ENCODE measurements at regions not wholly inside any gene's neighbourhood (a gene's known extent, or its start where the extent isn't known, plus 50 kb on each side); places are given as distances from the start of the nearest gene placed in this dataset.

DNA sequence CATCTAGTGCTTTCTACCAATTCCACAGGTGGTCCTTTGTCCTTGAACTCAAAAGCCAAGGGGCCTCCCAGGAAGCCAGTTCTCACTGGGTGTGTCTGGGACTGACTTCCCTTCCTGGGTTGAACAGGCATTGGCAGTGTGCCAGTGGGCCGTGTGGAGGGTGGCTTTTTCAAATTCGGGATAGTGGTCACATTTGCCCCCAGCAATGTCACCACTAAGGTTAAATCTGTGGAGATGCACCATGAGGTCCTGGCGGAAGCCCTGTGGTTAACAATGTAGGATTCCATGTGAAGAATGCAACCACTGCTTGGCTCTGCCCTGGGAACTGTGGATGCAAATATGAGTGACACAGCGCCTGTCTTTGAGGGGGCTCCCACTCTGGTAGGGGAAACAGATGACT, 53.2 kb upstream of the MTNR1B start:
- TF ChIP-seq ZBTB7A (IDR thresholded peaks at IDR 0.05; ENCODE audit: low read depth) (no peak), CEBPB (IDR thresholded peaks at IDR 0.05) (no peak), EP300 (IDR thresholded peaks at IDR 0.05; ENCODE audit: borderline replicate concordance) (no peak), YY1 (IDR thresholded peaks at IDR 0.05; ENCODE audit: low read depth) (no peak), CREB1 (IDR thresholded peaks at IDR 0.05; ENCODE audit: low read depth) (no peak), NFIC (IDR thresholded peaks at IDR 0.05) (no peak), FOXM1 (IDR thresholded peaks at IDR 0.05; ENCODE audit: borderline replicate concordance, low read depth) (no peak), TEAD4 (IDR thresholded peaks at IDR 0.05) (no peak), TAF1 (IDR thresholded peaks at IDR 0.05; ENCODE audit: low read depth) (no peak), TCF12 (IDR thresholded peaks at IDR 0.05; ENCODE audit: low read depth) (no peak), RAD21 (IDR thresholded peaks at IDR 0.05; ENCODE audit: low read depth) (no peak)
- TF ChIP-seq, protein P1, sequence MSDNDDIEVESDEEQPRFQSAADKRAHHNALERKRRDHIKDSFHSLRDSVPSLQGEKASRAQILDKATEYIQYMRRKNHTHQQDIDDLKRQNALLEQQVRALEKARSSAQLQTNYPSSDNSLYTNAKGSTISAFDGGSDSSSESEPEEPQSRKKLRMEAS (IDR thresholded peaks at IDR 0.05), result no peak
- TF ChIP-seq, protein P2, sequence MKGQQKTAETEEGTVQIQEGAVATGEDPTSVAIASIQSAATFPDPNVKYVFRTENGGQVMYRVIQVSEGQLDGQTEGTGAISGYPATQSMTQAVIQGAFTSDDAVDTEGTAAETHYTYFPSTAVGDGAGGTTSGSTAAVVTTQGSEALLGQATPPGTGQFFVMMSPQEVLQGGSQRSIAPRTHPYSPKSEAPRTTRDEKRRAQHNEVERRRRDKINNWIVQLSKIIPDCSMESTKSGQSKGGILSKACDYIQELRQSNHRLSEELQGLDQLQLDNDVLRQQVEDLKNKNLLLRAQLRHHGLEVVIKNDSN (IDR thresholded peaks at IDR 0.05), result no peak
- TF ChIP-seq, protein P3, sequence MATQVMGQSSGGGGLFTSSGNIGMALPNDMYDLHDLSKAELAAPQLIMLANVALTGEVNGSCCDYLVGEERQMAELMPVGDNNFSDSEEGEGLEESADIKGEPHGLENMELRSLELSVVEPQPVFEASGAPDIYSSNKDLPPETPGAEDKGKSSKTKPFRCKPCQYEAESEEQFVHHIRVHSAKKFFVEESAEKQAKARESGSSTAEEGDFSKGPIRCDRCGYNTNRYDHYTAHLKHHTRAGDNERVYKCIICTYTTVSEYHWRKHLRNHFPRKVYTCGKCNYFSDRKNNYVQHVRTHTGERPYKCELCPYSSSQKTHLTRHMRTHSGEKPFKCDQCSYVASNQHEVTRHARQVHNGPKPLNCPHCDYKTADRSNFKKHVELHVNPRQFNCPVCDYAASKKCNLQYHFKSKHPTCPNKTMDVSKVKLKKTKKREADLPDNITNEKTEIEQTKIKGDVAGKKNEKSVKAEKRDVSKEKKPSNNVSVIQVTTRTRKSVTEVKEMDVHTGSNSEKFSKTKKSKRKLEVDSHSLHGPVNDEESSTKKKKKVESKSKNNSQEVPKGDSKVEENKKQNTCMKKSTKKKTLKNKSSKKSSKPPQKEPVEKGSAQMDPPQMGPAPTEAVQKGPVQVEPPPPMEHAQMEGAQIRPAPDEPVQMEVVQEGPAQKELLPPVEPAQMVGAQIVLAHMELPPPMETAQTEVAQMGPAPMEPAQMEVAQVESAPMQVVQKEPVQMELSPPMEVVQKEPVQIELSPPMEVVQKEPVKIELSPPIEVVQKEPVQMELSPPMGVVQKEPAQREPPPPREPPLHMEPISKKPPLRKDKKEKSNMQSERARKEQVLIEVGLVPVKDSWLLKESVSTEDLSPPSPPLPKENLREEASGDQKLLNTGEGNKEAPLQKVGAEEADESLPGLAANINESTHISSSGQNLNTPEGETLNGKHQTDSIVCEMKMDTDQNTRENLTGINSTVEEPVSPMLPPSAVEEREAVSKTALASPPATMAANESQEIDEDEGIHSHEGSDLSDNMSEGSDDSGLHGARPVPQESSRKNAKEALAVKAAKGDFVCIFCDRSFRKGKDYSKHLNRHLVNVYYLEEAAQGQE (IDR thresholded peaks at IDR 0.05; ENCODE audit: low read depth), result no peak

DNA sequence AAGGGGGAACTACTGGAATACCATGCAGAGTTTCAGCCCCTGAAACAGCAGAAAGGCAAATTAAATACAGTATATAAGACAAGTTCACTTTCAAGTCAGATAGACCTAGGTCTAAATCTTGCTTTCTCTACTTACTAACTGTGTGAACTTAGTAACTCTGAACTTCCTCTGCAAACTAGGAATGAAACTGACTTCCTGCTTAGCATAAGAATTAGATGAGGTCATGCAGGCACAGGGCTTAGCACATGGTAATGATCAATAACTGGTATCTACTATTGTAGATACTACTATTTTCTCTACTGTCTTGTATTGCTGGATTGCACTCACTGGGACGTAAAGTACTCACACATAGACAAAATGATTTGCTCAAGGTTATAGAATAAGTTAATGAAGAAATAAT, 51.5 kb upstream of the MTNR1B start:
- no peak for TF ChIP-seq EP300 (IDR thresholded peaks at IDR 0.05; ENCODE audit: borderline replicate concordance)

DNA sequence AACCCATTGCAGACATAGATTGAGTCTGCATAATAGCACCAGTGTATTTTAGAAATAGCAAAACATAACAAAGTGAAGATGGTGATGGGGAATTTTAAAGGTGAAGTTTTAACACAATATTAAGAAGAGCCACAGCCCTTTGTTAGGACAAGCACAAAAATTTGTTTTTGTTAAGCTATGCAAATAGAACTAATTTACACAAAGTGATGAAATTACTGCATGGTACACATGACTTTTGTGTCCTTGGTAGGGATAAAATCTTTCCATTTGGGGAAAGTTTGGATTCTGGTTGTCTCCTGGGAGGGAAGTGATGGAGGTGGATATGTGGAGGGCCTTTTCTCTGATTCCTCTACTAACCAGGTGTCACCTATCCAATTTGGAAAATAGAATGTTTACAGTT, 50.4 kb upstream of the MTNR1B start:
- TF ChIP-seq EP300 (IDR thresholded peaks at IDR 0.05; ENCODE audit: borderline replicate concordance) (no peak), NFIC (IDR thresholded peaks at IDR 0.05) (no peak), CREB1 (IDR thresholded peaks at IDR 0.05; ENCODE audit: low read depth) (no peak), TCF12 (IDR thresholded peaks at IDR 0.05; ENCODE audit: low read depth) (no peak), ZBTB7A (IDR thresholded peaks at IDR 0.05; ENCODE audit: low read depth) (no peak), TEAD4 (IDR thresholded peaks at IDR 0.05) (no peak), FOXM1 (IDR thresholded peaks at IDR 0.05; ENCODE audit: borderline replicate concordance, low read depth) (no peak), CEBPB (IDR thresholded peaks at IDR 0.05) (no peak), EGR1 (IDR thresholded peaks at IDR 0.05) (no peak), YY1 (IDR thresholded peaks at IDR 0.05; ENCODE audit: low read depth) (no peak)
- TF ChIP-seq, protein P1 (IDR thresholded peaks at IDR 0.05), result no peak
- TF ChIP-seq, protein P3 (IDR thresholded peaks at IDR 0.05; ENCODE audit: low read depth), result no peak
